Neural cell (in vitro differentiated cells): ENCODE measurements at regions not wholly inside any gene's neighbourhood (a gene's known extent, or its start where the extent isn't known, plus 50 kb on each side); places are given as distances from the start of the nearest gene placed in this dataset.

Experiments
- H2AFZ ChIP-seq: fragments of 200-600, 300-800 bp; sonication (generic), shearing (Covaris generic); 2 replicates; pipeline ENCODE4 v1.6.0; 2014; ENCODE audit warnings: low read depth, mild to moderate bottlenecking, antibody characterized with exemption, low read length, moderate library complexity
- H3F3A ChIP-seq: fragments of 200-600 bp; shearing (Covaris generic); 2 replicates; pipeline ENCODE4 v1.6.1; 2016; ENCODE audit warnings: mild to moderate bottlenecking, moderate library complexity, mixed read lengths, antibody characterized with exemption, low read length; ENCODE audit not compliant: insufficient read depth, poor library complexity, severe bottlenecking
- H3K27ac ChIP-seq: fragments of 200-600, 300-800 bp; sonication (generic), shearing (Covaris generic); 2 replicates; pipeline ENCODE4 v1.5.1; 2014; ENCODE audit warnings: mild to moderate bottlenecking, low read length, moderate library complexity
- H3K27me3 ChIP-seq: fragments of 300-800, 200-600 bp; sonication (generic), shearing (Covaris generic); 2 replicates; pipeline ENCODE4 v1.6.0; 2014; ENCODE audit warnings: mild to moderate bottlenecking, low read depth, low read length, moderate library complexity; ENCODE audit not compliant: insufficient read depth
- H3K36me3 ChIP-seq: fragments of 300-800, 200-600 bp; sonication (generic), shearing (Covaris generic); 2 replicates; pipeline ENCODE4 v1.5.1; 2014; ENCODE audit warnings: mild to moderate bottlenecking, antibody characterized with exemption, low read length, moderate library complexity; ENCODE audit not compliant: insufficient read depth
- H3K4me2 ChIP-seq: fragments of 300-800, 200-600 bp; sonication (generic), shearing (Covaris generic); 2 replicates; pipeline ENCODE4 v1.6.0; 2014; ENCODE audit warnings: mild to moderate bottlenecking, low read length
- H3K4me3 ChIP-seq: fragments of 300-800, 200-600 bp; sonication (generic), shearing (Covaris generic); 2 replicates; pipeline ENCODE4 v1.5.1; 2014; ENCODE audit warnings: mild to moderate bottlenecking, low read length, moderate library complexity
- H3K79me2 ChIP-seq: fragments of 200-600 bp; shearing (Covaris generic); replicated peaks from 2 replicates; pipeline ENCODE4 v1.6.0; 2014; ENCODE audit warnings: mild to moderate bottlenecking, low read length, moderate library complexity; ENCODE audit not compliant: insufficient read depth
- H3K9ac ChIP-seq: fragments of 300-800, 200-600 bp; sonication (generic), shearing (Covaris generic); 2 replicates; pipeline ENCODE4 v1.6.1; 2016; ENCODE audit warnings: mild to moderate bottlenecking, low read length, mixed read lengths
- H3K9me2 ChIP-seq: fragments of 200-600 bp; shearing (Covaris generic); 2 replicates; pipeline ENCODE4 v1.6.1; 2016; ENCODE audit warnings: mild to moderate bottlenecking, low read length, mixed read lengths; ENCODE audit not compliant: insufficient read depth
- H3K9me3 ChIP-seq: fragments of 200-600, 300-800 bp; sonication (generic), shearing (Covaris generic); 2 replicates; pipeline ENCODE4 v1.6.1; 2016; ENCODE audit warnings: mild to moderate bottlenecking, mixed run types, low read length, moderate library complexity, mixed read lengths
- H4K20me1 ChIP-seq: fragments of 200-600 bp; shearing (Covaris generic); 2 replicates; pipeline ENCODE4 v1.6.1; 2016; ENCODE audit warnings: mild to moderate bottlenecking, mixed run types; ENCODE audit not compliant: insufficient read depth
- CTCF ChIP-seq: fragments of 450-650 bp; IDR thresholded peaks from 2 replicates; pipeline ENCODE4 v1.5.1; 2014; ENCODE audit warnings: antibody characterized with exemption, mild to moderate bottlenecking, moderate library complexity; ENCODE audit not compliant: poor library complexity, severe bottlenecking
- EP300 ChIP-seq: fragments of 450-650 bp; conservative IDR thresholded peaks from 2 replicates; pipeline ENCODE4 v1.6.1; 2014; ENCODE audit warnings: antibody characterized with exemption, mild to moderate bottlenecking, moderate library complexity; ENCODE audit not compliant: poor library complexity, severe bottlenecking
- EZH2 ChIP-seq: fragments of 200-600, 300-800 bp; shearing (Covaris generic), sonication (generic); IDR thresholded peaks from 2 replicates; pipeline ENCODE4 v1.6.1; 2014; ENCODE audit warnings: antibody characterized with exemption, low read length, borderline replicate concordance, mild to moderate bottlenecking; ENCODE audit not compliant: insufficient read depth, poor library complexity, severe bottlenecking
- MXI1 ChIP-seq: fragments of 450-650 bp; conservative IDR thresholded peaks from 2 replicates; pipeline ENCODE4 v1.6.1; 2014; ENCODE audit warnings: antibody characterized with exemption, mild to moderate bottlenecking; ENCODE audit not compliant: poor library complexity, severe bottlenecking
- POLR2AphosphoS5 ChIP-seq: IDR thresholded peaks from 2 replicates; pipeline ENCODE4 v1.6.1; 2012
- RAD21 ChIP-seq: fragments of 450-650 bp; conservative IDR thresholded peaks from 2 replicates; pipeline ENCODE4 v1.6.1; 2014; ENCODE audit warnings: antibody characterized with exemption, mild to moderate bottlenecking, moderate library complexity
- REST ChIP-seq: IDR thresholded peaks from 2 replicates; pipeline ENCODE4 v1.6.1; 2012; ENCODE audit warnings: borderline replicate concordance
- SMC3 ChIP-seq: fragments of 450-650 bp; conservative IDR thresholded peaks from 2 replicates; pipeline ENCODE4 v1.6.1; 2014; ENCODE audit warnings: antibody characterized with exemption, mild to moderate bottlenecking, moderate library complexity; ENCODE audit not compliant: poor library complexity
- TAF1 ChIP-seq: IDR thresholded peaks from 2 replicates; pipeline ENCODE4 v1.6.1; 2012; ENCODE audit warnings: low read depth

- Histone ChIP-seq H3K27ac (no peak overlapping the region), H3K4me2 (no peak overlapping the region), H4K20me1 (no peaks in the 10 kb centered on the region), H3K27me3 (no peaks in the 10 kb centered on the region), H3K36me3 (no peaks in the 10 kb centered on the region), H3K9ac (no peak overlapping the region), H3K9me3 (no peaks in the 10 kb centered on the region), H3K4me3 (no peak overlapping the region), H3F3A (no peaks in the 10 kb centered on the region), H3K9me2 (no peaks in the 10 kb centered on the region), H2AFZ (no peak overlapping the region), H3K79me2 (no peaks in the 10 kb centered on the region)
- TF ChIP-seq MXI1: no peak
- TF ChIP-seq EP300: no peak
- no peak for TF ChIP-seq REST
- no peak for TF ChIP-seq RAD21
- no peak for TF ChIP-seq EZH2
- TF ChIP-seq TAF1: no peak
- TF ChIP-seq SMC3: no peak
- TF ChIP-seq CTCF: no peak
- TF ChIP-seq POLR2AphosphoS5: no peak
Measured at GRCh38 chr5:67674159-67674655, 477.6 kb upstream of the CD180 start.

- Histone ChIP-seq H3K9me3 (no peaks in the 10 kb centered on the region), H3F3A (no peaks in the 10 kb centered on the region), H3K79me2 (no peaks in the 10 kb centered on the region), H3K4me3 (no peak overlapping the region), H3K9me2 (no peaks in the 10 kb centered on the region), H4K20me1 (no peaks in the 10 kb centered on the region), H2AFZ (no peak overlapping the region), H3K27me3 (no peaks in the 10 kb centered on the region), H3K9ac (no peak overlapping the region), H3K36me3 (no peaks in the 10 kb centered on the region), H3K4me2 (no peak overlapping the region), H3K27ac (no peak overlapping the region)
- no peak for TF ChIP-seq SMC3
- TF ChIP-seq EP300: no peak
- TF ChIP-seq MXI1: no peak
- no peak for TF ChIP-seq EZH2
- no peak for TF ChIP-seq RAD21
- TF ChIP-seq REST: no peak
- no peak for TF ChIP-seq POLR2AphosphoS5
- TF ChIP-seq TAF1: no peak
- no peak for TF ChIP-seq CTCF
Measured at GRCh38 chr5:67673618-67674017, 477.0 kb upstream of the CD180 start.
